HEK293T (cell line): ENCODE measurements at regions not wholly inside any gene's neighbourhood (a gene's known extent, or its start where the extent isn't known, plus 50 kb on each side); places are given as distances from the start of the nearest gene placed in this dataset.
A peak's percentile ranks its signal among the peaks of the same experiment; 100 is the strongest.

Experiments
- CTCF ChIA-PET: fragments of 350-600 bp; formaldehyde crosslinking; extraction: SDS; loops from one replicate; lab custom pipeline; 2021; ENCODE audit warnings: antibody characterized with exemption, inconsistent platforms; lab: Yijun Ruan, JAX
- POLR2A ChIA-PET: fragments of 350-600 bp; formaldehyde crosslinking; extraction: SDS; loops from one replicate; lab custom pipeline; 2020; ENCODE audit warnings: antibody characterized with exemption, inconsistent platforms; lab: Yijun Ruan, JAX
- DNase-seq: peaks from one replicate; pipeline ENCODE4 v3.0.0; 2012; ENCODE audit warnings: mixed read lengths; ENCODE audit errors: extremely low spot score
- ARNT ChIP-seq: fragments of 450-650 bp; IDR thresholded peaks from 2 replicates; pipeline ENCODE4 v1.6.1; 2017; ENCODE audit warnings: mild to moderate bottlenecking
- BHLHE40 ChIP-seq: fragments of 450-650 bp; IDR thresholded peaks from 2 replicates; pipeline ENCODE4 v1.6.1; 2016; ENCODE audit warnings: mild to moderate bottlenecking, moderate library complexity, borderline replicate concordance
- CTBP1 ChIP-seq: fragments of 450-650 bp; IDR thresholded peaks from 2 replicates; pipeline ENCODE4 v1.6.1; 2016; ENCODE audit warnings: borderline replicate concordance
- ELF4 ChIP-seq: fragments of 450-650 bp; IDR thresholded peaks from 2 replicates; pipeline ENCODE4 v1.6.1; 2017; ENCODE audit warnings: antibody characterized with exemption
- FOXA1 ChIP-seq: fragments of 450-650 bp; IDR thresholded peaks from 2 replicates; pipeline ENCODE4 v1.6.1; 2016; ENCODE audit warnings: mild to moderate bottlenecking
- FOXK2 ChIP-seq: fragments of 450-650 bp; IDR thresholded peaks from 2 replicates; pipeline ENCODE4 v1.6.1; 2016; ENCODE audit warnings: mild to moderate bottlenecking
- FOXM1 ChIP-seq: fragments of 450-650 bp; IDR thresholded peaks from 2 replicates; pipeline ENCODE4 v1.6.1; 2017; ENCODE audit warnings: mild to moderate bottlenecking, borderline replicate concordance
- HDGF ChIP-seq: fragments of 450-650 bp; IDR thresholded peaks from 2 replicates; pipeline ENCODE4 v1.6.1; 2017; ENCODE audit warnings: antibody characterized with exemption, borderline replicate concordance
- L3MBTL2 ChIP-seq: fragments of 450-650 bp; conservative IDR thresholded peaks from 2 replicates; pipeline ENCODE4 v1.6.1; 2016; ENCODE audit warnings: mild to moderate bottlenecking
- LEF1 ChIP-seq: fragments of 450-650 bp; IDR thresholded peaks from 2 replicates; pipeline ENCODE4 v1.6.1; 2017; ENCODE audit warnings: mild to moderate bottlenecking, borderline replicate concordance
- NFRKB ChIP-seq: fragments of 450-650 bp; IDR thresholded peaks from 2 replicates; pipeline ENCODE4 v1.6.1; 2016; ENCODE audit warnings: mild to moderate bottlenecking, moderate library complexity
- SP1 ChIP-seq: fragments of 450-650 bp; IDR thresholded peaks from 2 replicates; pipeline ENCODE4 v1.6.1; 2017
- SUZ12 ChIP-seq: fragments of 450-650 bp; IDR thresholded peaks from 2 replicates; pipeline ENCODE4 v1.6.1; 2016; ENCODE audit warnings: mild to moderate bottlenecking
- TARDBP ChIP-seq: fragments of 450-650 bp; IDR thresholded peaks from 2 replicates; pipeline ENCODE4 v1.6.1; 2016
- ZNF384 ChIP-seq: fragments of 450-650 bp; IDR thresholded peaks from 2 replicates; pipeline ENCODE4 v1.6.1; 2016
- TF ChIP-seq, protein P1 (sequence below): fragments of 450-650 bp; IDR thresholded peaks from 2 replicates; pipeline ENCODE4 v1.6.1; 2016

DNA sequence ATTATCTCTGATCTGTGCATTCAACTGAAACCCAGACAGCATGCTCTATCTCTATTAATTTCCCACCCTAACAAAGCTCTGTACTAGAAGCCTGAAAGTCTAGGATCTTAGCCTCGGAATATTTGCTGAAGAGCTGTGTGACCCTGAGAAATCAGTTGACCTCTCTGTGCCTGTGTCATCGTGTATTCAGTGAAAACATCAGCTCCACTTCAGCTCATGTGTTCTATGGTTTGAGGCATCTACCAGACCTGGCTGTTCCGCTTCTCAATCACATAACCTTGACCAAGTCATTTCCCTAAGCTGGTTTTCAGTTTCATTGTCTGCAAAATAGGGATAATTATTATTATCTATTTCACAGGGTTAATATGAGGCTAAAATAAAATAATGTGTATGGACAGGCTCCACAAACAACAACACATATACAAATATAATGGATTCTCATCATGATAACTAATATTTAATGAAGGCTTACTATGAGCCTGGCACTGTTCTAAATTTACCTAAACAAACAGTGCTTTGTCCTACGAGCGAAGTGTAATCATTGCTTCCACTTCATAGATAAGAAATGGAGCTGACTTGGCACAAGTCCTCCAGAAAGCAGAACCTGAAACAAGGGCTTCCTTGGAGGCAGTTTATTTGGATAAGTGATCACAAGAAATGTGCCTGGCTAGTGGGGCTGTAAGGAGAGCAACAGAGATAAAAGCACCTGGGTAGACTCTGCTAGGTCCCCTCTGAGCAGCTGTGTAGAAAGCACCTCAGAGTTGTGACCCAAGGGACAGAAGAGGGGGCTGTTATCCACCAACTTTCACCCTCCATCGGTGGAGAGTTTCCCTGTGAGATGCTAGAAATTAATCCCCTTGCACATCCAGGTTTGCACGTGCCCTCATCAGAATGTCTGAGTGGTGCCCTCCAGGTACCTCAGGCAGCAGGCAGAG is 356.9 kb downstream of the RAB28 start:
- no peak for DNase-seq
- POLR2A ChIA-PET: no interaction called here
- TF ChIP-seq FOXK2 (no peak), ELF4 (no peak), BHLHE40 (no peak), ZNF384 (no peak), TARDBP (no peak), LEF1 (no peak), FOXM1 (no peak), SUZ12 (no peak), SP1 (no peak)
- CTCF ChIA-PET: no interaction called here

GRCh38 chr4:13118633-13119032 is 365.5 kb downstream of the RAB28 start:
- TF ChIP-seq SUZ12: no peak
- TF ChIP-seq CTBP1: no peak
- no peak for TF ChIP-seq TARDBP
- TF ChIP-seq, protein P1, sequence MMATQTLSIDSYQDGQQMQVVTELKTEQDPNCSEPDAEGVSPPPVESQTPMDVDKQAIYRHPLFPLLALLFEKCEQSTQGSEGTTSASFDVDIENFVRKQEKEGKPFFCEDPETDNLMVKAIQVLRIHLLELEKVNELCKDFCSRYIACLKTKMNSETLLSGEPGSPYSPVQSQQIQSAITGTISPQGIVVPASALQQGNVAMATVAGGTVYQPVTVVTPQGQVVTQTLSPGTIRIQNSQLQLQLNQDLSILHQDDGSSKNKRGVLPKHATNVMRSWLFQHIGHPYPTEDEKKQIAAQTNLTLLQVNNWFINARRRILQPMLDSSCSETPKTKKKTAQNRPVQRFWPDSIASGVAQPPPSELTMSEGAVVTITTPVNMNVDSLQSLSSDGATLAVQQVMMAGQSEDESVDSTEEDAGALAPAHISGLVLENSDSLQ: peak; percentile 84
- no peak for TF ChIP-seq ELF4
- no peak for TF ChIP-seq FOXA1
- TF ChIP-seq SP1: no peak
- ChIA-PET CTCF (interaction anchor here (0.7 kb wide), 1 partner anchor 54 kb away, joined by 3 read pairs; no protein-coding TSS in a partner anchor), POLR2A (no interaction called here)
- no peak for DNase-seq

- POLR2A ChIA-PET: no interaction called here
- TF ChIP-seq ARNT: no peak
- no peak for TF ChIP-seq CTBP1
- no peak for TF ChIP-seq ZNF384
- no peak for TF ChIP-seq SUZ12
- TF ChIP-seq HDGF: no peak
- no peak for TF ChIP-seq FOXM1
- TF ChIP-seq SP1: no peak
- no peak for TF ChIP-seq LEF1
- TF ChIP-seq, protein P1: no peak
- TF ChIP-seq NFRKB: no peak
- TF ChIP-seq FOXA1: no peak
- TF ChIP-seq BHLHE40: no peak
- TF ChIP-seq TARDBP: no peak
- no peak for TF ChIP-seq L3MBTL2
- CTCF ChIA-PET: no interaction called here
- no peak for DNase-seq
Observed at GRCh38 chr4:13117185-13117584, 367.0 kb downstream of the RAB28 start.

DNA sequence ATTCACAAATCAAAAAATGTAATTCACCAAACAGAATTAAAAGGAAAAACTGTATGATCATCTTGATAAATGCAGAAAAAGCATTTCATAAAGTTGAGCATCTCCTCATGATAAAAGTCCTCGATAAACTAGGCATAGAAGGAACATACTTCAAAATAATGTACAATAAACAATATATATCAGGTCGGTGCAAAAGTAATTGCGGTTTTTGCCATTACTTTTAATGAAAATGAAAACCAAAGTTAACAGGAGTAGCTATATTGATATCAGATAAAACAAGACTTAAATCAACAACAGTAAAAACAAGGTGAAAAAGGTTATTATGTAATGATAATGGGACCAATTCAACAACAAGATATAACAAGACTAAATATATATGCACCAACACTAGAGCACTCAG is 372.1 kb downstream of the RAB28 start:
- no peak for DNase-seq
- ChIA-PET POLR2A (no interaction called here), CTCF (no interaction called here)
- TF ChIP-seq FOXA1 (no peak), HDGF (no peak), SP1 (no peak), ZNF384 (no peak), ELF4 (peak; percentile 65), LEF1 (no peak)
- TF ChIP-seq, protein P1: no peak

DNA sequence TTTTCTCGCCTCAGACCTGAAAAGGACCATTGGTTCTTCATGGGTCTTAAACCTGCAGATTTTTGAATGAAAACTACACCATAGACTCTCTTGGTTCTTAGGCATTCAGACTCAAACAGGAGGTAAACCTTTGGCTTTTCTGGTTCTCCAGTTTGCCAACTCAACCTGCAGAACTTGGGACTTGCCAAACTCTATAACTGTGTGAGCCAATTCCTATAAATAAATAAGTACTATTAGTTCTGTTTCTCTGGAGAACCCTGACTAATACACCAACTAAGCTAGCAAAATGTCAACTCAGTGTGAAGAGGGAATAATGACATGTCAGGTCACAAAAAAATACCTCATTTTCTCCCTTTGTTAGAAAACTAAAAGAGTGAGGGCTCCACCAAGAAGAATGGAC is 374.6 kb downstream of the RAB28 start:
- TF ChIP-seq NFRKB: no peak
- TF ChIP-seq ELF4: no peak
- TF ChIP-seq CTBP1: no peak
- TF ChIP-seq, protein P1: no peak
- TF ChIP-seq FOXA1: no peak
- no peak for TF ChIP-seq L3MBTL2
- no peak for TF ChIP-seq HDGF
- TF ChIP-seq FOXM1: no peak
- TF ChIP-seq ZNF384: no peak
- TF ChIP-seq LEF1: no peak
- no peak for TF ChIP-seq TARDBP
- no peak for TF ChIP-seq FOXK2
- no peak for TF ChIP-seq SUZ12
- no peak for TF ChIP-seq BHLHE40
- ChIA-PET POLR2A (no interaction called here), CTCF (no interaction called here)
- no peak for DNase-seq

DNA sequence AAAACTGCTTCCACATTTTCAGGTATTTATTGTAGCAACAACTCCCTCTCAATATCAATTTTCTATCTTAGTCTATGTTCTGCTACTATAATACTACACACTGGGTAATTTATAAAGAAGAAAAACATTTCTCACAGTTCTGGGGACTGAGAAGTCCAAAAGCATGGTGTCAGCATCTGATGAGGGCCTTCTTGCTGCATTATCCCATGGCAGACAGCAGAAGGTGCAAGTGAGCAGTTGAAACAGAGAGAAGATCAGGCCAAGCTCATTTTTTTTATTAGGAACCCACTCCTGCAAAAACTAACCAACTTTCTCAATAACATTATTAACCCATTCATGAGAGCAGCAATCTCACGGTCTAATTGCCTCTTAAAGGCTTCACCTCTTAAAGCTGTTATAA is 376.0 kb downstream of the RAB28 start:
- ChIA-PET CTCF (no interaction called here), POLR2A (no interaction called here)
- TF ChIP-seq TARDBP (no peak), SUZ12 (no peak), ARNT (no peak), ELF4 (no peak), FOXK2 (no peak), LEF1 (no peak), BHLHE40 (no peak), ZNF384 (no peak)
- no peak for DNase-seq
